ENCODE measurements at regions not wholly inside any gene's neighbourhood (a gene's known extent, or its start where the extent isn't known, plus 50 kb on each side); places are given as distances from the start of the nearest gene placed in this dataset.

DNA sequence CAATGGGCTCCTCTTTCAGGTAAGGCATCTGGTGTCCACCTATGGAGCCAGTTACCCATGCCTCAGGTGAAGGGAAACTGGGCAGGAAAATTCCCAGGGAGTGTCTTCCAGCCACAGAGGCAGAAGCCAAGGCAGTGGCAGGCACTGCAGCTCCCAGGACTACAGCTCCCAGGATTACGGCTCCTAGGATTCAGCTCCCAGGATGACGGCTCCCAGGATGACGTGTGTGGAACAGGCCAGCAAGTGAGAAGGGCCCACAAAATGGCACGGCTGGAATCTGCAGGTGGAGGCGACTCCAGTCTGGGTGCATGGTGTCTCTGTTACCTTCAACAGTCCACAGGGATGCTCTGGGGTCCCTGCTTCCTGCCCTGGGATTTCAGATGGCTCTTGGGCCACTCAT is 92.1 kb downstream of the PTGR3 start:
- Histone ChIP-seq H3K27ac (no peak overlapping the region), H3K4me3 (no peak overlapping the region), H3K9me3 (no peaks in the 10 kb centered on the region), H3K27me3 (no peaks in the 10 kb centered on the region), H3K4me1 (ENCODE audit: insufficient read depth) (no peaks in the 10 kb centered on the region), H3K36me3 (no peaks in the 10 kb centered on the region)
- 94 to 98% (median 95%) methylated on average over 5 of the region's 5 CpGs for WGBS, 3 donors
- intact Hi-C loops (cut with DNase I): no loop called here
- TF ChIP-seq EP300 (IDR thresholded peaks at IDR 0.05): no peak
- TF ChIP-seq, protein P1, sequence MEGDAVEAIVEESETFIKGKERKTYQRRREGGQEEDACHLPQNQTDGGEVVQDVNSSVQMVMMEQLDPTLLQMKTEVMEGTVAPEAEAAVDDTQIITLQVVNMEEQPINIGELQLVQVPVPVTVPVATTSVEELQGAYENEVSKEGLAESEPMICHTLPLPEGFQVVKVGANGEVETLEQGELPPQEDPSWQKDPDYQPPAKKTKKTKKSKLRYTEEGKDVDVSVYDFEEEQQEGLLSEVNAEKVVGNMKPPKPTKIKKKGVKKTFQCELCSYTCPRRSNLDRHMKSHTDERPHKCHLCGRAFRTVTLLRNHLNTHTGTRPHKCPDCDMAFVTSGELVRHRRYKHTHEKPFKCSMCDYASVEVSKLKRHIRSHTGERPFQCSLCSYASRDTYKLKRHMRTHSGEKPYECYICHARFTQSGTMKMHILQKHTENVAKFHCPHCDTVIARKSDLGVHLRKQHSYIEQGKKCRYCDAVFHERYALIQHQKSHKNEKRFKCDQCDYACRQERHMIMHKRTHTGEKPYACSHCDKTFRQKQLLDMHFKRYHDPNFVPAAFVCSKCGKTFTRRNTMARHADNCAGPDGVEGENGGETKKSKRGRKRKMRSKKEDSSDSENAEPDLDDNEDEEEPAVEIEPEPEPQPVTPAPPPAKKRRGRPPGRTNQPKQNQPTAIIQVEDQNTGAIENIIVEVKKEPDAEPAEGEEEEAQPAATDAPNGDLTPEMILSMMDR (IDR thresholded peaks at IDR 0.05): no peak
- no peak for DNase-seq

DNA sequence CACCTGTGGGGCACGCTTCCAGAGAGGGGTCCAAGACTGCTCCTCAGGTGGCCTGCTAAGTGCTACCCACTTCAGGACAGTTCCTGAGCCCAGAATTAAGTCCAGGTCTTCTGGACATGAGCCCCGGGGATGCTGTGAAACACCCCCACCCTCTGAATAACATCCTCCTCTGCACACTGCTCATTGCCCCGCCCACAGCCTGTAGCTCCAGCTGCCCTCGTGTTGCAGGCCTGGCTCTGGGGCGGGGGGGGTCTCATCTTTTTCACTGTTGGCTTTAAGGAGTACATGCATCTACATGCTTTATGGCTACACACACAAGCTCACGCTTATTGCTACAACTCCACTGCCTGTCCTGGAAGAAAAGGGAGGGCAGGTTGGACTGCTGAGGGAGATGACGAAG is 92.8 kb downstream of the PTGR3 start:
- no peak for TF ChIP-seq POLR2A (IDR thresholded peaks at IDR 0.05)
- TF ChIP-seq, protein P1 (IDR thresholded peaks at IDR 0.05): no peak
- TF ChIP-seq EP300 (IDR thresholded peaks at IDR 0.05): no peak
- H3K27me3 ChIP-seq: no peaks in the 10 kb centered on the region
- no peak for DNase-seq
- no peaks in the 10 kb centered on the region for H3K4me1 ChIP-seq (ENCODE audit: insufficient read depth)
- WGBS, 3 donors: 44 to 53% (median 46%) methylated on average over 7 of the region's 7 CpGs
- no peaks in the 10 kb centered on the region for H3K36me3 ChIP-seq
- intact Hi-C loops (cut with DNase I): no loop called here
- H3K27ac ChIP-seq: no peak overlapping the region
- no peak overlapping the region for H3K4me3 ChIP-seq
- H3K9me3 ChIP-seq: no peaks in the 10 kb centered on the region

DNA sequence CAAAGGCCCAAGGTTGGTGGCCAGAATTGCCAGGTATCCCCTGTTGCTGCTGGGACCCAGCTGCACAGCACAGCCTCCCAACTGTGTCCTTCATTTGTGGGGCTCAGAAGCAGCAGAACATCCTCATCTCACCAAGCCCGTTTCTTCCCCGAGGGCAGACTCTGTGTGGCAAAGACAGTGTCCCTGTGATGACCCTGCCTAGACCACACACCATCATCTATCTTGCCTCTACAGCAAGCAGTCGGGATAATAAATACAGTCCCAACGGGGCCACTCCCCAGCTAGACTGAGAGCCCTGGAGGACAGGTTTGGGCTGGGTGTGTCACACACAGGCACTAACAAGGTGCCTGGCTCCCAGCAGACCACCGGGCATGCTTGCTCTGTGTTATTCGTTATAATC is 93.4 kb downstream of the PTGR3 start:
- Histone ChIP-seq H3K27ac (no peak overlapping the region), H3K4me1 (ENCODE audit: insufficient read depth) (no peaks in the 10 kb centered on the region), H3K27me3 (no peaks in the 10 kb centered on the region), H3K4me3 (no peak overlapping the region), H3K9me3 (no peaks in the 10 kb centered on the region), H3K36me3 (no peaks in the 10 kb centered on the region)
- TF ChIP-seq EP300 (IDR thresholded peaks at IDR 0.05): no peak
- TF ChIP-seq, protein P1 (IDR thresholded peaks at IDR 0.05): no peak
- no peak for TF ChIP-seq POLR2A (IDR thresholded peaks at IDR 0.05)
- DNase-seq: no peak
- intact Hi-C loops (cut with DNase I): no loop called here
- 60 to 70% (median 65%) methylated on average over 6 of the region's 6 CpGs for WGBS, 3 donors
